HG03045 (cell line): ENCODE measurements at regions not wholly inside any gene's neighbourhood (a gene's known extent, or its start where the extent isn't known, plus 50 kb on each side); places are given as distances from the start of the nearest gene placed in this dataset.

ENCODE experiments used
- ATAC-seq: cut with Tn5 transposase; IDR thresholded peaks from one replicate; pipeline ENCODE4 v1.9.1; 2021; ENCODE audit warnings: mild to moderate bottlenecking, moderate library complexity; ENCODE audit not compliant: unreplicated experiment

DNA sequence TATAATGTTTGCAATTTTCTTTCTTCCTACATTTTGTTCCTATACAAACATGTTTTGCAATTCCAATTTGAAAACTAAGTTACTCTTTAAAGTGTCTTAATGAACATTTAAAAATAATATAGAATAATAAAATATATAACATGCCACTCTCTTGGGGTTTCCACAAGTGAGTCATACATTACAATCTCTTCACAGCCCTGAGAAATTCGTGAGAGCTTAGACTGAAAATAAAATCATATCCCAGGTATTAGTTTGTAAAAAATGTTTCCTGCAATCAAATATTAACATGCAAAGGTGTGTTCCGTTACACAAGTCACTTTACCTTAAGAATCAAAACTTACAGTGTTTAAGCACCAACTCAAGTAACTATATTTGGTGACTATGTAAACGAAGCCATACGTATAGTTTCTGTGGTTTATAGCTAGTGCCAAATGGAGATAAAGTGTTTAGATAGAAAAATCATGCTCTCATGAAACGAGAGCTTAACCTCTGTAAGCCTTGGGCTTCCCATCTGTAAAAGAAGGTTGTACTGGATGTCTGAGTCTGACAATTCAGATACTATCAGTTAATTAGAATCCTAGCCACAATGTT is 253.6 kb upstream of the ANO3 start:
- no peak for ATAC-seq

DNA sequence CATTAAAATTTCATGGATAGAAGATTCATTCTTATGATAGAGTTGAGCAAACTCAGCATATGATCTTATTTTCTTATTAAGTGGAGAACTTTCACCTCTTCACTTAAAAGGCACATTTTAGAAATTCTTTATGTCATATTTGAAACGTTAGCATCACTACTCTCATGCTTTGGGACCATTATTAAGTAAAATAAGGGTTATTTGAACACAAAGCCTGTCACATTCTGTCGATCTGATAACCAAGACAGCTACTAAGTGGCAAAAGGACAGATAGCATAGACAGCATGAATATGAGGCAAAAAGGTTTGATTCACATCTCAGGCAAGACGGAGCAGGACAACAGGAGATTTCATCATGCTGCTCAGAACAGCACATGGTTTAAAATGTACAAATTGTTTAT is 247.6 kb upstream of the ANO3 start:
- ATAC-seq: no peak

DNA sequence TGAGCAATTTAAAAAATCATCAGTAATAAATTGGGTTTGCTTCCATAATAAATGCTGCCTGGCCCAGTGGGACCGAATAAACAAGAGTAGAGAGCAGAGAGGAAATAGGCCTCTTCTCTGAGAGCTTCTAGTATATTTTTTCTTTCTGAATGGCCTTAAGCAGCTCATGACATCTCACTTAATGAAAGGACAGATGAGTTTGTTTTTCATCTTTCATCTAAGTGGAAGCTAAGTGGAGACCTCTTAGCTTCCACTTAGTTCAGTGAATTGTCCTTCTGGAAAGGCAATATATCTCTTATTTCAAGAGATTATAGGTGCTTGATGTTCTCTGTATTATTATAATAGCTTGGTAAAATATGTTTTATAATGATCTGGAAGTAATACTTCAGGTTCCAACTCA is 245.9 kb upstream of the ANO3 start:
- no peak for ATAC-seq

- peak; percentile 98 for ATAC-seq
Observed at GRCh38 chr11:26087120-26087935, 244.6 kb upstream of the ANO3 start.

- no peak for ATAC-seq
Observed at GRCh38 chr11:26088391-26088790, 243.5 kb upstream of the ANO3 start.

DNA sequence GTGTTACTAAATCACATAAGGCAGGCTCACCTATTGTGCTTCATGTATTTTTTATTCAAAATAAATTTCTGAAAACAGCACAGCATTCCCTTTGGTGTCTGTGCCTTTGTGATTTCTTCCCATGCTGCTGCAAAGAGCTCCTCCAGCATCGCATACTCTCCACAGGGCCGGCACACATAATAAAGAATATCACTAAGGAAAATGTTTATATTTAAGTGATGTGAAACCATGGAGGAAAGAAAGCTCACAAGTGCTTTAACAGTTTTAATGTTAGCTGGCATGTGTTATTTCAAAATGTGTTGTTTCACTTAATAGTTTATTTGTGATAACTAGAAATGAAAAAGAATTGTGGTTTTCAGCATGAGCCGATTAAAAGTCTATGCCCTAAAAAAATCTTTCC is 241.3 kb upstream of the ANO3 start:
- no peak for ATAC-seq

DNA sequence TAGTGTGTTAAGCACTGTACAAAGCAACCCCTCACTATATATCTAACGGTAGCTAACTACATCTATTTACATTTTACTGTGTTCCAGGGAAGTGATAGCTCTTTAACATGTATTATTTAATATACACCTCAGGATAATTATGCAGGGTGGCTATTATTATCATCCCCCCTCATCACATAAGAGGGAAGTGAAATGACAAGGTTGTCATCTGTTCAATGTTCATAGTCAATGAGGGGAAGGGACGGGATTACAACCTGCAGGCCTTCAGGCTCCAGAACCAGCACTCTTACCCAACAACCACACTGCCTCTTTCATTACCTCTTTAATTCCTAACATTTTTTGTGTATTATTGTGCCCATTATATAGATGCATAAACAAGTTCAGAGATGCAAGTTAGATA is 238.7 kb upstream of the ANO3 start:
- no peak for ATAC-seq

DNA sequence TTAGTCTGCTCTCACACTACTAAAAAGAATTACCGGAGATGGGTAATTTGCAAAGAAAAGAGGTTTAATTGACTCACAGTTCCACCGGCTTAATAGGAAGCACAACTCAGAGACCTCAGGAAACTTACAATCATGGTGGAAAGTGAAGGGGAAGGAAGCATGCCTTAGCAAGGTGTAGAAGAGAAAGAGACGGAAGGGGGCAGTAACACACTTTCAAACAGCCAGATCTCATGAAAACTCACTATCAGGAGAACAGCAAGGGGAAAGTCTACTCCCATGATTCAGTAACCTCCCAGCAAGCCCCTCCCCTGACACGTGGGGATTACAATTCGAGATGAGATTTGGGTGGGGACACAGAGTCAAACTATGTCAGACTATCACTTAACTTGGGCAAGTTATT is 236.6 kb upstream of the ANO3 start:
- ATAC-seq: no peak

GRCh38 chr11:26096451-26096850 is 235.5 kb upstream of the ANO3 start:
- no peak for ATAC-seq

DNA sequence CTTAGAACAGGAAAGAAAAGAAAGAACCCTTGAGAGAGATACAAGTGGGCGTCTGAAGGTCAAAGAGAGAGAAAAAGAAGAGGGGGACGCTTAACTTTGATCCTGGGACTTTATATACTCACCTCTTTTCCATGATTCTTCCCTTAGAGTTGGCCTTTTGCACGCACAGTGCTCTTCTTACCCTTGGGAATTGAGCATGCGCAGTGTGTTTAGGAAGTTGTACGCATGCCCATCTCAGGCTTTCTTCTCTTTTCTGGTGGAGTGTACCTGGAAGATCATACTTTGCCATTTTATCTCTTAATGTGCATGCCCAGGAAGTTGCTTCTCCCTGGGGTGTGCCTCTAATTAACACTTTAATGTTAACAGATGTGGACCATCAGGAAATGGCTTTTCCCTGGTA is 229.6 kb upstream of the ANO3 start:
- no peak for ATAC-seq

DNA sequence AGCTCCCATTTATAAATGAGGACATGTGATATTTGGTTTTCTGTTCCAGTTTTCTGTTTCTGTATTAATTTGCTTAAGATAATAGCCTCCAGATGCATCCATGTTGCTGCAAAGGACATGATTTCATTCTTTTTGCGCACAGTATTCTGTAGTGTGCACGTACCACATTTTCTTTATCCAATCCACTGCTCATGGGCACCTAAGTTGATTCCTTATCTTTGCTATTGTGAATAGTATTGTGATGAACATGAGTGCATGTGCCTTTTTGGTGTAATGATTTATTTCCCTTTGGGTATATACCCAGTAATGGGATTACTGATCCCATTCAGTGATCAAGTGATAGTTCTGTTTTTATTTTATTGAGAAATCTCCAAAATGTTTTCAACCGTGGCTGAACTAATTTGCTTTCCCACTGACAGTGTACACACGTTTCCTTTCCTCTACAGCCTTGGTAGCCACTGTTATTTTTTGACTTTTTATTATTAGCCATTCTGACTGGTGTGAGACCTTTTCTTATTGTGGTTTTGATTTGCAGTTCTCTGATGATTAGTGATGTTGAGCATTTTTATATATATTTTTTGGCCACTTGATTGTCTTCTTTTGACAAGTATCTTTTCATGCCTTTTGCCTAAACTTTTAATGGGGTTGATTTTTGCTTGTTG is 226.0 kb upstream of the ANO3 start:
- no peak for ATAC-seq

DNA sequence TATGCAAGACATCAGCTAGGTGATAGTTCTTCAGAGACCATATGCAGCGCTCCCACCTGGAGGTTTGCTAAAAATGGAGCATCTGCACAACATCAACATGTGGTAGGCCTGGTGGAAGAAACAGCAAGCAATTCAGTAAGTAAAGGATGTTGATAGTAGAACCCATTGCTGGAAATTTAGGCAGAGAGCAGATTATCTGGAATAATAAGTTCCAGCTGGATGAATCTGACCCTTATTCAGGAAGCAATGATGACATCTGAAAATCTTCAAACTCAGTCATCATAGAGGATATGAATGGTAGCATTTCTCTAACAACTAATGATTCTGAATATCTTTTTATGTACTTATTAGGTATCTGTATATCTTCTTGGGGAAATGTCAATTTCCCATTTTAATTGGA is 225.2 kb upstream of the ANO3 start:
- no peak for ATAC-seq

GRCh38 chr11:26109658-26110368 is 222.1 kb upstream of the ANO3 start:
- no peak for ATAC-seq

- no peak for ATAC-seq
Observed at GRCh38 chr11:26112264-26112663, 219.7 kb upstream of the ANO3 start.

GRCh38 chr11:26121466-26121865 is 210.5 kb upstream of the ANO3 start:
- ATAC-seq: no peak

GRCh38 chr11:26126741-26127140 is 205.2 kb upstream of the ANO3 start:
- no peak for ATAC-seq

DNA sequence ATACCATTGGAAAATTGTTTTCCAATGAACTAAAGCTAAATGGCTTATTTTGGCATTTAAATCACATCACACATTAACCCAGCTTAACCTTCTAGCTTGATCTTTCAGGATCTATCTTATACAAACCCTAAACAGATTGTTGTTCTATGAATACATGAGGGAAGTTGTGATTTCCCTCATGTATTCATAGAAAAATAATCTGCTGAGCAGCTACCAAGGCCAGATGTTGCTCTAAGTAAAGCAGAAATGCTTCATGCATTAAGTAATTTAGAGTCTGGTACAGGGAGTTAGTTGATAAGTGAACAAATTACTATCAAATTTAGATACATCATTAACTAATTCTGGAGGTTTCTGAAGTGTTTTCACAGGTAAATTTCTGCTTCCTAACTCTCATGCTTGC is 204.6 kb upstream of the ANO3 start:
- no peak for ATAC-seq

- no peak for ATAC-seq
Observed at GRCh38 chr11:26131406-26131805, 200.5 kb upstream of the ANO3 start.

- ATAC-seq: no peak
Observed at GRCh38 chr11:26134053-26134452, 197.9 kb upstream of the ANO3 start.

DNA sequence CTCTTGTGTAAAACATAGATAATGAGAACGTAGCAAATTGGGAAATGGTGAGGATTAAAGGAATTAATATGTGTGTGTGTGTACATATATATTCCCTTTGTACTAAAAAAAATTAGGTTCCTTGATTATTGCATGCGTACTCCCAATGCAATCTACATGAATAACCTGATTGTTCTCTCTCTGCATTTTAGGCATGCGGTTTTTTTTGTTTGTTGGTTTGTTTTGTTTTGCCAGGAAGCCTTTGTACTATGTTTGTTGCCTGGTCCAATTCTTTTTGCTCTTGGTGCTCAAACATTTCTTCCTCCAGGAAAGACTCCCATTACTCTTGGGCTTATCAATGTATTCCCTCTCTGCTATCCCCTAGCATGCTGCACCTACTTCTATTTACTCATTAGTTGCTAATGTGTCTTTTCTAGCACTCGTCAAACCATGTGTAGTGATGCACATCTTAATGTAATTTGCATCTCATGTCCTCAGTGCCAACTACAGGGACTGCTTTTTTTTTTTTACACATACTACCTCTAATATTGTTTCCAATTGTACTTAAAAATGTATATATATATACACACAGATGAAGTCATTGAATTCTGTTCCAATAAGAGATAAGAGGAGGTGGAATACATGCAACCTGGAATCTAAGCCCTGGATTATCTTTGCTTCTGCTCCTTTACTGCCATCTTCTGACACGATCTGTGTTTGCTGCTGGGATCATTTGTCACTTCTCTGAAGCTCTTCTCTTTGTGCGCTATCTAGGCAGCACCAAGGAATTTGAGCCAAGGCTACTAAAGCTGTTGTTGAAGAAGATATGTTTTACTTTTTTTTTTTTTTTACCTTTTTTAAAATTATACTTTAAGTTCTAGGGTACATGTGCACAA is 197.2 kb upstream of the ANO3 start:
- ATAC-seq: no peak

DNA sequence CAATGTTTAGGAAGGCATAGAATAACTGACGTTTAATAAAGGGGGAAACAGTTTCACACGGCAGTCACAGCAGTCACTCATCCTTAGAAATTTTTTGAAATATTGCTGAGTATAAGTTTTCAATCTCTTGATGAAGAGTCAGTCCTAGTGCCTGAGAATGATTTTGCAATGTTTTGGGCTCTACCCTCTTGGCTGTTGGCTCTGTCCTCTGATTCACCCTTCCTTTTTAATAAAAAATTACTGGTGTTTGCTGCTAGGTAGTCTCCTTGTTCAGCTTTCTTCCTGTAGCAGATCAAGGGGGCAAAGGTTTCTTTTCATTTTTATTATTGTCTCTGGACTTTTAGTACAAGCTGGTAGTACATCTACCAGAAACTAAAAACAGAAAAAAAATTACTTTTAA is 194.3 kb upstream of the ANO3 start:
- ATAC-seq: no peak
